ENCODE measurements at regions not wholly inside any gene's neighbourhood (a gene's known extent, or its start where the extent isn't known, plus 50 kb on each side); places are given as distances from the start of the nearest gene placed in this dataset.

DNA sequence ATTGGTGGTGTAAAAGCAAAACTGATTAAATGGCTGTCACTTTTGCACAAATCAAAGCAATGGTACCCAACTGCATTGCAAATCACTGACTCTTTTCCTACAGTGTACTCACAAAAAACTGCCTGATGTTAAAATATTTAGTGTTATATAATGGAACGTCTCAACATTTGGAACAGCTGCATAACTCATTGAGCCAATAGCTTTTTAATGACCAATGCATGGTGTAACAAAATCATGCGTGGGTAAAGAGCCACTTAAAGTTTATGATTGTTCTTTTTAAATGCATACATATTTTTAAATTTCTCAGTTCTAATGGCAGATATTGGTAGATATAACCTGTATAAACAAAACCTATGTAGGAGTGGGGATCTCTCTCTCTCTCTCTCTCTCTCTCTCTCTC is 204.0 kb upstream of the MPHOSPH6 start:
- in situ Hi-C loops (cut with MboI; ENCODE audit: low pct_unique_long_range_greater_than_20kb, low sequenced_read_pairs) = no loop called here
- DNase-seq = no peak

DNA sequence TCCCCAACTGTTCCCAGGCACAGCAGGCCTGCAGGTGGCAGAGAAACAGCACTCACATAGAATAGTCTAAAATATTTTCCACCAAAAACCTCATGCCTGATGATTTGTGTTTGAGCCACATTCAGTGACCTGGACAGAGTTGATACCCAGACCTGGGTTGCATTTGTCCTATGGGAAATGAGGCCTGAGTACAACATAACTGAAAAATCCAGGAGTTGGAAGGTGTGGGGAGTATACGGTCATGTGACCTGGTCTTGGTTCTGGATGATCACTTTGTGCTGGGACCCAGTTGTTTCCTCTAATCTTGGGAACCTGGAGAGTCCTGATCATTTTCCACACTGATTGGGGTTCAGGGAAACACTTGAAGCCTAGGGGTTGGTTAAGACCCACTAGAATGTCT is 200.3 kb upstream of the MPHOSPH6 start:
- DNase-seq = no peak

DNA sequence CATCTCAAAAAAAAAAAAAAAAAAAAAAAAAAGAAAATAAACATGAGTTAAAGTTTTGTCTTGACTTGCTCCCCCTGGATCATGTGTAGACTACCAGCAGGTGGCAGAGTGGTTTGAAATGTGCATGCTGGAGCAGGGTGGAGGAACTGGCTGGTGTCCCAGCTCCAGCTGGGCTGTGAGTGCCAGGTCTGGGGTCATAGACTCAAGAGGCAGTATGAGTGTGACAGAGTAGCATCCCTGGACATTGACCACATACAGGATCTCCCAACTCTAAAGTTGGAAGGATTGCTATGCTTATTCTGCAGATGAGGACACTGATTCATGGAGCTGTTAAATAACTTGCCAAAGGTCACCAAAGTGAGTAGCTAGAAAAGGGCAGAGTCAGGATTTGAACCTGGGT is 198.0 kb upstream of the MPHOSPH6 start:
- in situ Hi-C loops (cut with MboI; ENCODE audit: low pct_unique_long_range_greater_than_20kb, low sequenced_read_pairs) = no loop called here
- DNase-seq = peak; percentile 5

More for the DNA sequence above, 200.3 kb upstream of the MPHOSPH6 start:
- in situ Hi-C loops (cut with MboI; ENCODE audit: low pct_unique_long_range_greater_than_20kb, low sequenced_read_pairs) = no loop called here

DNA sequence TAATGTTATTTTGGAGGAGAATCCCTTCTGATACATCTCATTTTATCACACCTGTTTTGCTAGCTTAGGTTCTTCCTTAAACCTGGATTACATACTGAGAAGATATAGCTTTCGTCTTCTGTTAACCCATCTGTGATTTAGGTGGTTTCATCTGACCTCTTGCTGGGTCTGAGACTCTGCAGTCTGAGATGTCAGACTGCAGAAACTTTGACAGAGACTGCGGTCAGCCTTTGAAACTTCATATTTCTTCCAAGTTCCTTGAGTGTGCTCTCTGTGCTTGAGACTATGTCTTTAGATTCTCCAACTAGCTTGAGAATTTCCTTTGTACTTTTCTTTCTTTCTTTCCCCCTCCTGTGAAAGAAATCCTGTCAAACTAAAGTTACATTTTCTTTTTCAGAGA is 196.4 kb upstream of the MPHOSPH6 start:
- no peak for DNase-seq
- in situ Hi-C loops (cut with MboI; ENCODE audit: low pct_unique_long_range_greater_than_20kb, low sequenced_read_pairs) = no loop called here

DNA sequence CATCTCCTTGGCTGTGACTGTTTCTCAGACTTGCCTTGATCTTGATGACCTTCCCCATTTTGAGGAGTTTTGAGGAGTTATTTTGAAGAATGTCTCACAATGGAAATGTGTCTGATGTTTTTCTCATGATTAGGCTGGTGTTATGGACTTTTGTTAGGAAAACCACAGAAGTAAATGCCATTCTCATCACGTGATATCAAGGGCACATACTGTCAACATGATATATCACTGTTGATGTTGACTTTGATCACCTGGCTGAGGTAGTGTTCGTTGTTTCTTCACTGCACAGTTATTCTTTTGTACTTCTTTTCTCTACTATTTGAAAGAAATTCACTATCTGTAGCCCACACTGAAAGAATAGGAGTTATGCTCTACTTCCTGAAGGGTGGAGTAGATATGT is 194.7 kb upstream of the MPHOSPH6 start:
- DNase-seq = no peak
- in situ Hi-C loops (cut with MboI; ENCODE audit: low pct_unique_long_range_greater_than_20kb, low sequenced_read_pairs) = no loop called here

DNA sequence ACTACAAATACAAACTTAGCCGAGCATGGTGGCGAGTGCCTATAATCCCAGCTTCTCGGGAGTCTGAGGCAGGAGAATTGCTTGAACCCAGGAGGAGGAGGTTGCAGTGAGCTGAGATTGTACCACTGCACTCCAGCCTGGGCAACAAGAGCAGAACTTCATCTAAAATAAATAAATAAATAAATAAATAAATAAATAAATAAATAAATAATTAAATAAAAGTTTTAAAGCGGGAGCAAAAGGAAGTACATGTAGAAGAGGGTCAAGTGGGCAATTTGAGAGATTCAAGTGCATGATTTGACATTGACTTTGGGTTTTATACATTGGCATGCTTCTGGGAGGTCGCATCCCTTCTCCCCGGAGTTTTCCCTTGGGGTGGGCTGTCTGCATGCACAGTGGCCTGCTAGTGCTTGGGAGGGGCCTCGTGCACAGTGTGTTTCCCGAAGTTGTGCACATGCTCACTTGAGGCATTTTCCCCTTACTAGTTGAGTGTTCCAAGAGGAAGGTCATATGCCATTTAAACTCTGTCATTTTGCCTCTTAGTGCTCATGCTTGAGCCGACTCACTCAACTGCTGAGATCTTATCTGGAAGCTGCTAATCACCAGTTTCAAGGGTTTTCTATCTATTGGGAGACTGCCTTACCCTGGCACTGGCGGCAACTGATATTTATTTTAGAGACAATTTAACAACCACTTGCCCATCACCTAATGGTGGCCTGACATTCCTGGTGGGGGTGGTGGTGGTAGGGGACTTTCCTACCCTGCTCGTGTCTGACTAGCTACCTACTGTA is 193.2 kb upstream of the MPHOSPH6 start:
- no peak for DNase-seq
- in situ Hi-C loops (cut with MboI; ENCODE audit: low pct_unique_long_range_greater_than_20kb, low sequenced_read_pairs) = no loop called here

DNA sequence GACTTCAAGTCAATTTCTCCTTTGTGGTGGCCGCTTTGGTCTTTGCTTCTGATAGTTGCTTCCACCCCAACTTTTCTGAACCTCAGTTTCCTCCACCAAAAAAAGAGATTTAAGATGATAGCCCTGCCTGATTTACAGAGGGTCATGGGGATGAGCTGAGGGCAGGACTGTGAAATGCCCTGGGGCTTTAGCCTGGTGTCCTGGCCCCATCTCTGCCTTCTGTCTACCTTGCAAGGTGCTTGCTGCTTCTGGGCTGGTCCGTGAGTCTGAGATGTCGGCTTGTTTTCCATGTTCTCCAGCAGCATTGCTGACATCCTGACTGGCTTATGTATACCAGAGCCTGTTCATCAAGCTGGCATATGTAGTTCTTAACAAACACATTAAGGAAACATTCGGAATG is 191.9 kb upstream of the MPHOSPH6 start:
- in situ Hi-C loops (cut with MboI; ENCODE audit: low pct_unique_long_range_greater_than_20kb, low sequenced_read_pairs) = no loop called here
- DNase-seq = no peak

DNA sequence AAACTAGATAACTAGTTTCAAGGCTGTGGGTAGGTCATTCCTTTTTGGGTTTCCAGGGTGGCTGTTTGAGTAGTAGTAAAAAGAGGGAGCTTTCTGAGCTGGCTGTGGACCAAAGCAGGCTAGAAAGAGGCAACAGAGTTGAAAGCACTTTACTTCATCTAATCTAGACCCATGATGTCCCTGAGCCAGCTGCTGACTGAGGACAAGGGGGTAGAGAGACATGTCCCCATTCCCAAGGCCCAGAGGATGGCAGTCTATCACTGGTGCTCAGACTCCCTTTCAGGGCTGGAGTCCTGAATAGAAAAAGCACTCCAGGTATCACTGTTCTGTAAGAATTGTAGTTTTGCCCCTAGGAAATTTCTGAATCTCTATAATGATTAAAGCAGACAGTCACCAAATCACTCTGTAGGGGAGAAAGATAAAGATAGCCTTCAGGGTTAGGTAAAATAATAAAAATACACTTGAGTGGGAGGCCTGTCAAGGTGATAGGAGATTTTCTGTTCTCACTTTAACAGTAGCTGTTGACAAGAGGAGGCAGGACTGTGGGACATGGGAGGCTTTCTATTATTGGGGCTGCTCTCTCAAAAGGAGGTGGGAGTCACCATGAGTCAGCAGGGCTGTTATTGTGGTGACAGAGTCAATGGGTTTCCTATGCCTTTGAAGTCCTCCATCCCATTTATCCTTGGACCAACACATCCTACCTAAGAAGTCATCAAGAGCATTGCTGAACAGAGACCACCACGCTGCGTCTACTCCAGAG is 190.2 kb upstream of the MPHOSPH6 start:
- no peak for DNase-seq
- in situ Hi-C loops (cut with MboI; ENCODE audit: low pct_unique_long_range_greater_than_20kb, low sequenced_read_pairs) = no loop called here

DNA sequence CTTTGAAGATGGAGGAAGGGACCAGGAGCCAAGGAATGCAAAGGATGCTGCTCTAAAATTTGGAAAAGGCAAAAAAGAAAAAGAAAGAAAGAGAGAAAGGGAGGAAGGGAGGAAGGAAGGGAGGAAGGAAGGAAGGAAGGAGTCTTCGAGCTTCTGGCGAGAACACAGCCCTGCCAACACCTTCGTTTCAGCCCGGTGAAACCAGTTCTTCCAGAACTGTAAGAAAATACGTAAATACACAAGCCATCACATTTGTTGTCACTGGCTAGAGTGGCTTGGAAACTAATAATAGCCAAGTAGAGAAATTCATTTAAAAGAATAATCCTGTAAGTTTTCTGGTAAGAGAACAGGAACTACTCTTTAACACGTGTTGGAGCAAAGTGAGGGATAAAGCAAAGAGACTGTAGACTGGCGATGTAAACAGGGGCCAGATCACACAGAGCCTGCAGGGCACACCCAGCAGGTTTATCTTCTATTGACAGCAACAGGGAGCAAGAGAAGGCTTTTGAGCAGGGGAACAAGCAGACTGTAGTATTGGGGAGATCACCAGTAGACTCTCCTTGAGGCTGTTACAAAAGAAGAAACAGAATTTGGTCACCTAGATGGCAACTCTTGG is 188.7 kb upstream of the MPHOSPH6 start:
- in situ Hi-C loops (cut with MboI; ENCODE audit: low pct_unique_long_range_greater_than_20kb, low sequenced_read_pairs) = no loop called here

DNA sequence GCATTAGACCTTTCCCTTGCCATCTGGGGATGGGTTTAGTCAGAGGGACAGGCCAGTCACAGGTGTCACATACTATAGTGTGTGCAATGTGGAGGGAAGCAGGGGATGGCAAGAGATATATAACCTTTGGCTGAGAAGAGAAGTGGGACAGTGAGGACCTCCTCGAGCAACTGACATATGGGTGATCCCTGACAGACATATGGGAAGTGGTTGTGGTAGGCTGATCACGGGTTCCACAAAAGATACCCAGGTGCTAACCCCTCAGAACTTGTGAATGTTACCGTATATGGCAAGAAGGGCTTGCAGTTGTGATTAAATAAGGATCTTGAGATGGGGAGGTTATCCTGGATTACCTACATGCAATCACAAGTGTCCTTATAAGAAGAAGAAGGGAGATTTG is 188.1 kb upstream of the MPHOSPH6 start:
- in situ Hi-C loops (cut with MboI; ENCODE audit: low pct_unique_long_range_greater_than_20kb, low sequenced_read_pairs) = no loop called here

More for the DNA sequence above, 188.7 kb upstream of the MPHOSPH6 start:
- no peak for DNase-seq

DNA sequence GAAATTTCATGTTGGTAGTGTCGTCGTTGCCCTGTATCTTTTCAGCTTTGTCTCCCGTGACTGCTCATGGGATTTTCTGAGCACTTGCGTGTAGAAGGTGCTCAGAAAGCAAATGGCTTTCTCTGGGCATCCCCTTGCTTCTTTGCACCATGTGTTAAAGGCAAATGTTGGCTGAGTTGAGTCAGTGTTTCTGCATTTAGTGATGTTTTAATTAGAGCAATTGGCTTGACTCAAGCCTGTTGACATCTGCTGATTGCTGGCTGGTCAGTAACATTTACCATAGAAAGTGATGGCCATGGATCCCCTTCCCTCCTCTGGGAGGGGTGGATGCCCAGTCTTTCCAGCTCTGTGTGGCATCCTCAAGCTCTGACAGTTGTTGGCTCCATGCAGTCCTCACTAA is 187.2 kb upstream of the MPHOSPH6 start:
- in situ Hi-C loops (cut with MboI; ENCODE audit: low pct_unique_long_range_greater_than_20kb, low sequenced_read_pairs) = no loop called here

More for the DNA sequence above, 188.1 kb upstream of the MPHOSPH6 start:
- DNase-seq = no peak

DNA sequence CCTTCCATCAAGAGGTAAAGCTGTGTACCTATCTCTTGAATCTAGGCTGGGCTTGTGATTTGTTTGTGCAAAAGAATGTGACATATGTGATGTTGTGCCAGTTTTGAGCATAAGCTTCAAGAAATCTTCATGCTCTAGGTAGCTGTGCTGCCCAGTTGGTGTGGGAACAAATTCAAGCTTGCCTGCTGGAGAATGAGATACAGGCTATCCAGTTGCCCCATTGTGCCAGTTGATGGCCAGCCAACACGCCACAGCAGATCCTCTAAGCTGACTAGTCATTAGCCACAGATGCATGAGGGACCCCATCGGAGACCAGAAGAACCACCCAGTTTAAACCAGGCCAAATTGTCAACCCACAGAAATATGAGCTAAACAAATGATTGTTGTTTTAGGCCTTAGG is 180.5 kb upstream of the MPHOSPH6 start:
- in situ Hi-C loops (cut with MboI; ENCODE audit: low pct_unique_long_range_greater_than_20kb, low sequenced_read_pairs) = no loop called here
- no peak for DNase-seq

More for the DNA sequence above, 187.2 kb upstream of the MPHOSPH6 start:
- DNase-seq = no peak

DNA sequence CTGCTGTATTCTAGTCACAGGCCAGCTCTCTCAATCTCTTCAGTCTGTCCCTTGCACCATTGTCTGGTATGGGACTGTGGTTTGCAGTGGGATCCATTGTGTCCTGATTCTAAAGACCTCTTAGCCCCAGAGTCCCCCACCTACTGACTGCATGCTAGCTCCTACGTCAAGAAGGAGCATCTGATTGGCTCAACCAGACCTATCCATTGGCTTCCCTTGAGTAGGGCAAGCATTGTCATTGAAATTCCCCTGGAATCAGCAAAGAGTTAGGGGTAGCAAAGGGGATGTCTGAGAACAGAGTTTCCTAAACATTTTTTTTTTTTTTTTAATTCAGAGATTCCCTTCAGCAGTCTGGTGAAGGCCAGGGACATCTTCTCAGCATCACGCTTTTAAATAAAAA is 175.3 kb upstream of the MPHOSPH6 start:
- no peak for DNase-seq
- in situ Hi-C loops (cut with MboI; ENCODE audit: low pct_unique_long_range_greater_than_20kb, low sequenced_read_pairs) = no loop called here

DNA sequence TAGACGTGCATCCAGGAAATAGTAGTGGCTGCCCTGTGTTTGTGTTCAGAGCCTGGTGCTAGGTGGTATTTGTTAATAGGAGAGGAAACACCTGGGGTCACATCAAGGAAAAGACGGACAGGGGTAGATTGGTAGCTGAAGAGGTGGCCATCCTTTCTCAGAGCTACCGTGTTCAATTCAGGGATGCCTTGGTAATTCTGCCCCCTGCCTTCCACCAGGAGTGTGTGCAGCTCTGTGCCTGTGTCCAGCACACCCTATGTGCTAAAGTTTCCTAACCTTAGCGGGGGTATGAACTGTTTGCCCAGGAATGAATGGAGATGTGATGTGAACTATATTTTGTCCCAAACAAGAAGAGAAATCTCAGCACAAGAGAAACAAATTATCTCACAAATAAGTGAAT is 174.1 kb upstream of the MPHOSPH6 start:
- in situ Hi-C loops (cut with MboI; ENCODE audit: low pct_unique_long_range_greater_than_20kb, low sequenced_read_pairs) = no loop called here

DNA sequence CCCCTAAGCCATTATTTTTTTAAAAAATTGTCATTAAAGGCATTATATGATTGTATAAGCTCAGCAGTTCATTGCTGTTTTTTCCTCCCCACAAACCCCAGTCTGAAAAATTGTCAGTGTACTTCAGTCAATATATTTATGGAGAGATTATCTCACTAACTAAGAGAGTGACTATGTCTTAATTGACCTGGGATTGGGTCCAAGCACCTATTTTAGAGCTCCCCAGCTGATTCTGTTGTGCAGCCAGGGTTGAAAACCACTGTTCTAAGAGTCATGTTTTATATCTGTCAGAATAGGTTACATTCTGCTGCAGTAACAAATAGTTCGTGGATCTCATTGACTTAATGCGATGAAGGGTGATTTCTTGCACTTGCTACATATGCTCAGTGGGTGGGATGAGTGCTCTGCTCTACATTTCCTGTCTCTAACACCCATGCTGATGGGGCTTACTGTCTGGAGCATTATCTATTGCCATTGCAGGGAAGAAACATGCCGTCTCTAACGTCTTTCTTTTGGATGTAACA is 171.2 kb upstream of the MPHOSPH6 start:
- in situ Hi-C loops (cut with MboI; ENCODE audit: low pct_unique_long_range_greater_than_20kb, low sequenced_read_pairs) = no loop called here
- no peak for DNase-seq

More for the DNA sequence above, 174.1 kb upstream of the MPHOSPH6 start:
- DNase-seq = no peak

DNA sequence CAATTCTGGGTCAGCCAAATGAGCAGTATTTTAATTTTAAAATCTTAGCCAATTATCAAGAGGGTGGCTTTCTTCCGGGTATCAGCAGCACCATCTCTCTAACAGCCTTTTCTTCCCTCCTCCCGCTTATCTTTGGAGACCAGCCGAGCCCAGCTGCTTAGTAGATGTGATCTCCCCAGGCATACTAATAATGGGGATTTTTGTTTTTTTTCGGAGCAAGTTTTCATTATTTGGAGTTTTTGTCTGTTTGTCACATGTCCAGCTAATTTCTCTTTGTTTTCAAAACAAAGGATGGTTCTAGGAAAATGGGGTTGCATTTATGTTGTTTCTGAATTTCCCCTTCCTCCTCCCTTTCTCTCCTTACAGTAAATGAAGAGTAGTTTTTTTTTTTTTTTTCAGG is 170.5 kb upstream of the MPHOSPH6 start:
- no peak for DNase-seq
- in situ Hi-C loops (cut with MboI; ENCODE audit: low pct_unique_long_range_greater_than_20kb, low sequenced_read_pairs) = no loop called here

DNA sequence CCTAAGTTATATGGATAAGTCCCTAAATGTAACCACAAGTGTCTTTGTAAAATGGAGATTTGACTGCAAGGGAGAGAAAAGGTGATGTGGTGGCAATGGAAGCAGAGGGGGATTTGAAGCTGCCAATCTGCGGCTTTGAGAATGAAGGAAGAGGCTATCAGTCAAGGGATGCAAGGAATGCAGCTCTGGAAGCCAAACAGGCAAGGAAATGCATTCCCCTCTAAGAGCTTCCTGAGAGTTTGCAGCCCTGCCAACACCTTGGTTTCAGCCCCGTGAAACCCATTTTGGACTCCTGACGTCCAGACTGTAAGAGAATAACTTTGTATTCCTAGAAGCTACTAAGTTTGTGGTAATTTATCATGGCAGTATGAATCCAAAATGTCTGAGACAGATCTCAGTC is 167.3 kb upstream of the MPHOSPH6 start:
- DNase-seq = no peak
- in situ Hi-C loops (cut with MboI; ENCODE audit: low pct_unique_long_range_greater_than_20kb, low sequenced_read_pairs) = no loop called here

DNA sequence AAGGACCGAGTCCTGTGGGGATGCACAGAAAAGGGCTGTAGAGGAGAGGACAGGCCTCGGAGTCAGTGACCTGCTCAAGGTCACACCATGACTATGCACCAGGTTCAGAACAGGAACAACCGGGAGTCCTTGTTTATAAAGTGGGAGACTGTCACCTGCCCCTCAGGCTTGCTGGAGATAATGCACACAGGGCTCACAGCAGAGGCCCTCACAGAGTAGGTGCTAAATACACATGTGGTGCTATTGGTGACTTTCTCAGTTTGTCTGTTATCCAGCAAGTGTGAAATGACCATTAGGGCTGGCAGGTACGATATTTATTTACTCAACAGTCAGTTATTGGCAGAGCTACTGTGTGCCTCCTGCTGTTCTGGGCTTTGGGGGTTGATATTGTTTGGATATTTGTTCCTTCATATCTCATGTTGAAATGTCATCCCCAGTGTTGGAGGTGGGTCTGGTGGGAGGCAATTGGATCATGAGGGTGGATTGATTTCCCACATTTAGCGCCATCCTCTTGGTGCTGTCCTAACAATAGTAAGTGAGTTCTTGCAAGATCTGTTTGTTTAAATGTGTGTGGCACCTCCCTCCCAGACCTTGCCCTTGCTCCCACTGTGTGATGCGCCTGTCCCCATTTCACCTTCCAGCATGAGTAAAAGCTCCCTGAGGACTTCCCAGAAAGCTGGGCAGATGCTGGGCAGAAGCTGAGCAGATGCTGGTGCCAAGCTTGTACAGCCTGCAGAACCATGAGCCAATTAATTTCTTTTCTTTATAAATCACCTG is 162.1 kb upstream of the MPHOSPH6 start:
- no peak for DNase-seq
- in situ Hi-C loops (cut with MboI; ENCODE audit: low pct_unique_long_range_greater_than_20kb, low sequenced_read_pairs) = no loop called here

DNA sequence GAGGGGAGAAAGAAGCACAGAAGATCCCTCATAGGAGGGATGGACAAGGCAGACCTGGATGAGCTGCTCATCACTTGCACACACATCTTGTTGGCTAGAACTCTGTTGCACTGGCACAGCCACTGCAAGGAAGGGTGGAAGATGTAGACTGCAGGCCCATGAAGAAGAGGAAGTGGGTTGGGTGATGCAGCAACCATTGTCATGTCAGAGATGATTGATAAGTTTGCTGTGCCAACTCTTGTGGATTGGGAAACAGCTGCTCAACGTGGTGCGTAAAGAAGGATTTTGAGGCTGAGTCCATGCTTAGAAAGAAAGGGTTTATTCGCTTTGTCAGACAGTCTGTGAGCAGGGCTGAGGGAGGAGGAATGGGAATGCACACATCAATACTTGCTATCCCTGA is 161.4 kb upstream of the MPHOSPH6 start:
- in situ Hi-C loops (cut with MboI; ENCODE audit: low pct_unique_long_range_greater_than_20kb, low sequenced_read_pairs) = no loop called here
- peak; percentile 9 for DNase-seq

Measured in KBM-7 (cell line).